ENCODE measurements at regions not wholly inside any gene's neighbourhood (a gene's known extent, or its start where the extent isn't known, plus 50 kb on each side); places are given as distances from the start of the nearest gene placed in this dataset.
A peak's percentile ranks its signal among the peaks of the same experiment; 100 is the strongest.

GRCh38 chr5:61828856-61829255, 477.1 kb upstream of the KIF2A start:
- DNase-seq (ENCODE audit: low read depth) = no peak

GRCh38 chr5:61831736-61832135, 474.3 kb upstream of the KIF2A start:
- no peak for DNase-seq (ENCODE audit: low read depth)

DNA sequence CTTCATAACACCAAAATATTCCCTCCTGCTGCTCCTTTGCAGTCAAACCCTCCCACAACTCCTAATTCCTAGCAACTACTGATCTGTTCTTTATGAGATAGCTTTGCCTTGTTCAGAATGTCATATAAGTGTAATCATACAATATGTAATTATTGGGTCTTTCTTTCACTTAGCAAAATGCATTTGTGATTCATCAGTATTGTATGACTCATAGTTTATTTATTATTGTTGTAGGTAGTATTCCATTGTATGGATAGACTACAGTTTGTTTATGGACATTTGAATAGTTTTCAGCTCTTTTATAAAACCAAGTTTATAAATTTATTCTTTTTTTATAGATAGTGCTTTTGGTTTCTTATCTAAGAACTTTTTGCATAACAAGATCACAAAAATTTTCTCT, 468.2 kb upstream of the KIF2A start:
- DNase-seq (ENCODE audit: low read depth) = no peak

GRCh38 chr5:61840361-61840760, 465.6 kb upstream of the KIF2A start:
- DNase-seq (ENCODE audit: low read depth) = no peak

GRCh38 chr5:61842840-61843239, 463.2 kb upstream of the KIF2A start:
- no peak for DNase-seq (ENCODE audit: low read depth)

DNA sequence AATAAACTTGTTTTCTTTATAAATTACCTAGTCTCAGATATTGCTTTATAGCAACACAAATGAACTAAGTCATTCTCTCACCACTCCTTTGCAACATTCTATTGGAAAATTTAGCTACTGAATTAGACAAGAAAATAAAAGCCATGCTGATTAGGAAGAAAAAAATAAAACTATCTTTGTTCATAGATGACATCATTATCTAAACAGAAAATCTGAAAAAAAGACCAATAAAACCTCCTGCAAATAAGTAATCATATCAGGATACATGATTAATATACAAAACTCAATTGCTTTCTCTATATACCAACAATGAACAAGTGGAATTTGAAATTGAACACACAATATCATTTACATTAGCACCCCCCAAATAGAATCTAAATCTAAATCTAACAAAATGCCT, 455.3 kb upstream of the KIF2A start:
- DNase-seq (ENCODE audit: low read depth) = no peak

DNA sequence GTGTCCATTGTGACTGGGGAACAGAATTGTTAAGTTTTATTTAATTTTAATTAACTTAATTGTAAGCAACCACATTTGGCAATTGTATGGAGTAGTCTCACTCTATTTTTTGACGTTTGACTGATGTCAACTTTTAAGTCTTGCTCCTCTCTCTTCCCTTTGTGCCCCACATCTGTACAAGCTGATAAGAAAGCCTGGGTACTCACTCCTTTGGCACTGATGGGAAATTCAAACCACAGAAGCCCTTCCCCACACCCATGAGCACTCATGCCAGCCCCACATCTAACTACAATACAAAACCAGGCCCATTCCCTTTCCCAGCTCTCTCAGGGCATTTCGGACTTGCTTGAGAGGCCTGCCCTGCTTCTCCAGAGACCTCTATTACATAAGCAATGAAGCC, 451.5 kb upstream of the KIF2A start:
- no peak for DNase-seq (ENCODE audit: low read depth)

DNA sequence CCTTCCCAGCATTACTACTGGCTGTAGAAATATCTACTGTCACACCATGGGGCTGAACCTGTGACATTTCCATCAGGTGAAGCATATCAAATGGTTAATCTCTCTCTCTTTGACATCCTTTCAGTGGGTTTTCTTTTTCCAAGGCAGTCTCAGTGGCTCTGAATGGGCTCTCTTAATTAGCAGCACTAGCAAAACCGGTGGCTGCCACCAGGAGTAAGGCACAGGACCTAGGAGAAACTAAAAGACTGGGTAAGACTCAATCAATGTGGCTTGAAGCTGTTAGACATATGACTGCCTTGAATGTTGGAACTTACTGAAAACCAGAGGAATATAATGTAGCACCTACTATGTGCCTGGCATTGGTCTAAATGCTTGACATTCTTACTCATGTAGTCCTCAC, 445.0 kb upstream of the KIF2A start:
- no peak for DNase-seq (ENCODE audit: low read depth)

DNA sequence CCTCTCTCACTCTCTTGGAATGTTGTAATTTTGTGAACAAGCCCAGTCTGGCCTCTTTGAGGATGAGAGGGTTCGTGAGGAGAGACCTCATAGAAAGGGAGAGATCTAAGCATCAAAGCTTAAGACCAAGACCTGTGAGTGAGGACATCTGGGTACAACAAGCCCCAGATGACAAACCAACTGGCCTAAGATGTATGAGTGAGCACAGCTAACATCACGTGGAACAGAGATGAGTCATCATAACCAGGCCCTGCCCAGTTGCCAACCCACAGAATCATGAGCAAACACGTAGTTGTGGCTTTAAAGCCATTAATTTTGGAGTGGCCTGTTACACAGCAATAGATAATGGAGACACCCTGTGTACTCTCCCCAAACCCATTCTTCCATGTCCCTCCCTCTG, 439.1 kb upstream of the KIF2A start:
- DNase-seq (ENCODE audit: low read depth) = peak; percentile 44

- DNase-seq (ENCODE audit: low read depth) = no peak
Measured at GRCh38 chr5:61869333-61869732, 436.7 kb upstream of the KIF2A start.

GRCh38 chr5:61878471-61878870, 427.5 kb upstream of the KIF2A start:
- DNase-seq (ENCODE audit: low read depth) = no peak

DNA sequence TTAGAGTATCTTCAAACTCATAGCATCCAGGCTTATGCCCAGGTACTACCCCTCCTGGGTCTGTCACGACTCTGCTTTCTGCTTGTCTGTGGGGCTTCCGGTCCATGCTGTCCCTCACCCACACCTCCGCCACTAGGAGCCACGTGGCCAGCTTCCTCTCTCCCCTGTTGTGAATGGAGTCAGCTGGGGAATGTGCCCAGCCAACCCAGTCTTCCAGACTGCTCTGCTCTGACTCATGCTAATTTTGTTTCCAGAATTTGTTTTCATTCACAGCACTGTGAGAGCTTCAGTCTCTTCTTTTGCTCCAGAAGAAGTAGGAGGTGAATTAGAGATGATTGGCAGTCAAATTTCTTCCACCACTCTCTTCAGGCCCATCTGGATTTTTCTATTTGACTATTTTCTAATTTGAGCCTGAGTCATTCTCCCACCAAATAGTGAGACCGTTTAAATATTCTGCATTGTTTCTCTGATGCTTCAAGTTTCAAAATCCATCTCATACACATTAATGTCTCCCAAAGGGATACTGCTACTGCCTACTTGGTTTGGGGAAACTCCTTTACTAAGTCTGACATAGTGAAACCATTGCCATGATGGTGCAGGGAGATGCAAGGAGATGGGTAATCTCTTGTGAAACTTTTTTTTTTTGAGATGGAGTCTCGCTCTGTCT, 424.1 kb upstream of the KIF2A start:
- no peak for DNase-seq (ENCODE audit: low read depth)

DNA sequence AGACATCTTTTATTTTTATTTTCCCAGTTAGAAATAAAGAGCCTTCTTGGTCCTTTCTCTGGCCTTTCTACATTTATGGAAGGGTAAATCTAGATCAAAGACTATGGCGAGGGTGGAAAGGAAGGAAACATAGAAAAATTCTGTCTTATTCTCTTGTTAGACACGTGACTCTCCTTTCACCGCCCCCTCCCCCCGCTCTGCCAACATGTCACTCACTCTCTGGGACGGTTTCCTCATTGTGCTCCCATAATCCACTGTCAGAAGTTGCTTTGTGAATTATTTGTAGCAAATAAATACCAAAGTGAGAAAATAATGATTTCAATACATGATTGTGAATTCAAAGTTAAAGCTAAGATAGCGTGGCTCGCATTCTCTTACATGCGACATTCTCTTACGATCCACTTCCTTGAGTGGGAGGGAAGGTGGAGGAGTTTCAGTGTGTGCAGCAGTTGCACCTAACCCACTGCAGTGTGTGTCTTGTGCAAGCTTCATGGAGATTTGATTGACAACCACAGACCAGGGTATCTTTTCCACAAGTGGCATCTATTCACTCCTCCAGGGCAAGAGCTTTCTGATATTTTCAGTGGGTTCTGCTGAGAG, 423.0 kb upstream of the KIF2A start:
- no peak for DNase-seq (ENCODE audit: low read depth)

DNA sequence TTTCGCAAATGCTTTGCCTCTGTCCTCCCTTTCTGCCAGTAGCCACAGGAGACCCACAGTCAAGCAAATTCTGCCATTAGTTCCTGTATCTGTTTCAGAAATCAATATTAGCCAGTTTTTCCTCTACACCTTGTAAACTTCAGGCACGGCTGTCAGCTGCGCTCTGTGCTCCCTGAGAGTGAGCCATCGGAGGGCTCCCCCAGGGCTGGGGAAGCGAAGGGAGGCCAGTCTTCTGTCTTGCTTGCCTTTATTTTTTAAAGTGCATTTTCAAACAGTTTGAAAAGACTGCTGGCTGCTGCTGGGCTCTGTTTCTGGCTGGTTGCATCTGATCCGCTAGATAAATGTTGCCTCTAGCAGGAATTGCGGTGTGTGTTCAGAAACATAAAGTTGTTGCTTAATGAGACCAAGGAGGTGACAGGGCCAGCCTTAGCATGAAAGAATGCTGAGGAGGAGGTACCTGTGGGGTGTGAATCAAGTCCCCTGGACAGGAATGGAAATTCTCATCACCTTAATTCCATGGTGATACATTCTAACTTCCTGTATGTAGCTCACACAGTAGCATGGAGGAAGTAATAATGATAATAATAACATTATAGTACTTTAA, 421.7 kb upstream of the KIF2A start:
- DNase-seq (ENCODE audit: low read depth) = no peak

DNA sequence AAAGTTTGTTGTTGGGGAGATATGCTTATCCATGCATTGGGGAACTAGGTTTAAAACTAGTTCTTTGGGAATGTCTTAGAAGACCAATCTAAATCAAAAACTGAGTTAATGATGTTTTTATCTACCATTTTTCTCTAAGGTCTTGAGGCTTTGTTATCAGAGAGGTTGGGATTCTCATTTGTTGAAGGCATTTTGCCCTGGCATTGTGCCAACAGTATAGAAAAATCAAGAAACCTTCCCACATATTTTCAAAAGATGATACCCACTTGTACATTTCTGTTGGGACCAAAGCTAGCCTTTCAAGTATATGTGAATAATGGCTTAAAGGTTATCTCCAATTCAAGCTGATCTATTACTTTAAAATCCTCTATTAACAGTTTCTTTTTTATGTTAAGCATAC, 419.8 kb upstream of the KIF2A start:
- DNase-seq (ENCODE audit: low read depth) = no peak

- DNase-seq (ENCODE audit: low read depth) = no peak
Measured at GRCh38 chr5:61887271-61887670, 418.7 kb upstream of the KIF2A start.

GRCh38 chr5:61894046-61894445, 412.0 kb upstream of the KIF2A start:
- no peak for DNase-seq (ENCODE audit: low read depth)

DNA sequence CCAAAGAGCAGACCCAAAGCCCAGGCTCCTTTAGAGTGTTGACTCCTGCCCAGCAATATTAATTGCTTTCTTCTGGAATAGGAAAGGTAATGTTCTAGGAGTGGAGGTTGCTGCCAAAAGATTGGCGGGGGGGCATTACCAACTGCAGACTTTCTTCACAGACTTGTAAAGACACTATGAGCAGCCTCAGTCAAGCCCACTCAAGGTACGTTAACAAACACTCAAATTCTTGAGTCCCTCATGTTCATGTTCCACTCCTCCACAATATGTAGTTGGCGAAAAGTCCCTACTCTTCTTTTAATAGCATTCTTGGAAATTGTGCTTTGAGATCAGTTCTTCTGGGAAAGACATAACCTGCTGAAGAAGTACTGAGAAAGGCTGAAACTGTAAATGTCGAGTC, 409.2 kb upstream of the KIF2A start:
- no peak for DNase-seq (ENCODE audit: low read depth)

DNA sequence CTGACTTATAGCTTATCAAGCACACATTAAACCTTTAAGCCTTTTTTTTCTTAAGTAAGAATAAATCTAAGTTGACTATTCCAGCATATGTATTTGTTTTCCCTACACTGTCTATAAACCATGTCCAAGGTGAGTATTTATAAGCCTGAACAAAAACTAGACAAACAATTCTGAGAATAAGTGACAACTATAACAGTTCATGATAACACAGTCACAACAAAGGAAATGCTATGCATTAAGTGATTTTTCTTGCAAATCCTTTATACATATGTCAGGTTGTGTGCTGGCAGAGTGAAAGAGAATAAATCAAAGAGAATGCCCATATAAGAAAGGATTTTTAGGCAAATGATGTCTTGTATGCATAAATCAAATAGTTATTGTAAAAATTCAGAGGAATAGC, 408.8 kb upstream of the KIF2A start:
- no peak for DNase-seq (ENCODE audit: low read depth)

DNA sequence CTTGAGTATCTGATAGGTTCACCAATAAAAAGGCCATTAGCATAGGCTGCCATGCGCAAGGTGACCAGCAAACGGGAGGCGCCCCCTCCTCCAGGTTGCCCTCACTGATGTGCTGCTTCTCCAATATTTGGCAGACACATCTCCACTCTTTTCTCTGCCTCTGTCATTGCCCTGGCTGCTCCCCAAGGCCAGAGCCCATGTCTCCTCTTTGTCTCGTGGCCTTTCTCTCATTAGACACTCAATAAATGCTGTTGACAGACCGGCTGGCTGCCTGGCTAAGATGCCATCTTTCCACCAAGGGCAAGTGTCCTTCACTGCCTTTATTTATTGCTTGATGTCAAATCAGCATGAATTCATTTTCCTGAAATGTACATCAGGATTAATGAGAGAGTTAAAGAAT, 404.0 kb upstream of the KIF2A start:
- no peak for DNase-seq (ENCODE audit: low read depth)

- no peak for DNase-seq (ENCODE audit: low read depth)
Measured at GRCh38 chr5:61904730-61905129, 401.3 kb upstream of the KIF2A start.

- DNase-seq (ENCODE audit: low read depth) = no peak
Measured at GRCh38 chr5:61905613-61906012, 400.4 kb upstream of the KIF2A start.

- DNase-seq (ENCODE audit: low read depth) = no peak
Measured at GRCh38 chr5:61906820-61907219, 399.2 kb upstream of the KIF2A start.

DNA sequence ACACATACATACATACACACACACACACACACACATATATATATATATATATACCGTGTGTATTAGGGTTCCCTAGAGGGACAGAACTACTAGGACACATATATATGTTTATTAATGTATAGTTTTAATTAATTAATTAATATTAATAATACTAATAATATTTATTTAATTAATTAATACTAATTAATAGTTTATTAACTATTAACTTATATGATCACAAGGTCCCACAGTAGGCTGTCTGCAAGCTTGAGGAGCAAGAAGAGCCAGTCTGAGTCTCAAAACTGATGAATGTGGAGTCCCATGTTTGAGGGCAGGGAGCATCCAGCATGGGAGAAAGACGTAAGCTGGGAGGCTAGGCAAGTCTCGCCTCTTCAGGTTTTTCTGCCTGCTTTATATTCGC, 398.0 kb upstream of the KIF2A start:
- no peak for DNase-seq (ENCODE audit: low read depth)

Data from amniotic epithelial cell (primary cell).